Keratinocyte (primary cell): ENCODE measurements at regions not wholly inside any gene's neighbourhood (a gene's known extent, or its start where the extent isn't known, plus 50 kb on each side); places are given as distances from the start of the nearest gene placed in this dataset.

Experiments used
- DNase-seq: peaks from one replicate; pipeline ENCODE4 v3.0.0-alpha.2; 2011; ENCODE audit warnings: low read depth, missing footprints, low spot score
- FAIRE-seq: peaks from 2 replicates; lab custom pipeline; 2011; peaks lifted over from hg19 to GRCh38; lab: Jason Lieb, UNC
- H2AFZ ChIP-seq: 2 replicates; pipeline ENCODE4 v1.6.0; 2012; ENCODE audit warnings: low read length, control low read depth, inconsistent platforms; ENCODE audit not compliant: control insufficient read depth
- H3K27ac ChIP-seq: 2 replicates; pipeline ENCODE4 v1.5.1; 2011; ENCODE audit warnings: low read length; ENCODE audit not compliant: control insufficient read depth, insufficient read depth
- H3K27me3 ChIP-seq: 3 replicates; pipeline ENCODE4 v1.6.0; 2011; ENCODE audit warnings: low read length; ENCODE audit not compliant: control insufficient read depth, insufficient read depth; ENCODE audit errors: extremely low read depth
- H3K36me3 ChIP-seq, 2 experiments: 2 replicates in 1 of 2; 3 replicates in 1 of 2; pipeline ENCODE4 v1.5.1; 2011; ENCODE audit warnings: low read length in 2 of 2, mild to moderate bottlenecking in 1 of 2; ENCODE audit not compliant: control insufficient read depth in 2 of 2, insufficient read depth in 2 of 2; ENCODE audit errors: extremely low read depth in 1 of 2
- H3K4me1 ChIP-seq: 3 replicates; pipeline ENCODE4 v1.5.1; 2011; ENCODE audit warnings: low read length; ENCODE audit not compliant: control insufficient read depth, insufficient read depth; ENCODE audit errors: extremely low read depth
- H3K4me2 ChIP-seq: 3 replicates; pipeline ENCODE4 v1.6.0; 2011; ENCODE audit warnings: low read depth, low read length; ENCODE audit not compliant: control insufficient read depth, insufficient read depth; ENCODE audit errors: extremely low read depth
- H3K4me3 ChIP-seq, 3 experiments: fragments of 200-600 bp in 1 of 3; sonication (generic) in 1 of 3; 2 replicates in 2 of 3; 3 replicates in 1 of 3; pipeline ENCODE4 v1.5.1; 2011 to 2016; ENCODE audit warnings: low read length in 3 of 3, mild to moderate bottlenecking in 3 of 3, control low read depth in 2 of 3, inconsistent platforms in 1 of 3, low read depth in 1 of 3, mixed read lengths in 1 of 3, mixed run types in 1 of 3, moderate library complexity in 1 of 3; ENCODE audit not compliant: control insufficient read depth in 2 of 3, insufficient read depth in 2 of 3; ENCODE audit errors: extremely low read depth in 1 of 3
- H3K79me2 ChIP-seq: 2 replicates; pipeline ENCODE4 v1.6.0; 2012; ENCODE audit warnings: low read length; ENCODE audit not compliant: control insufficient read depth, insufficient read depth
- H3K9ac ChIP-seq: 3 replicates; pipeline ENCODE4 v1.6.0; 2011; ENCODE audit warnings: low read length; ENCODE audit not compliant: control insufficient read depth, insufficient read depth; ENCODE audit errors: extremely low read depth
- H3K9me1 ChIP-seq: 3 replicates; pipeline ENCODE4 v1.6.0; 2011; ENCODE audit warnings: low read length; ENCODE audit not compliant: control insufficient read depth, insufficient read depth; ENCODE audit errors: extremely low read depth
- H3K9me3 ChIP-seq: 2 replicates; pipeline ENCODE4 v1.5.1; 2012; ENCODE audit warnings: low read depth, low read length; ENCODE audit not compliant: control insufficient read depth
- H4K20me1 ChIP-seq: 3 replicates; pipeline ENCODE4 v1.6.0; 2011; ENCODE audit warnings: low read length; ENCODE audit not compliant: control insufficient read depth, insufficient read depth; ENCODE audit errors: extremely low read depth
- EZH2 ChIP-seq: IDR thresholded peaks from one replicate; pipeline ENCODE4 v1.6.1; 2012; ENCODE audit warnings: inconsistent platforms, mild to moderate bottlenecking, low read length, moderate library complexity
- dilution Hi-C: fragments of 300-500 bp; cut with MboI; formaldehyde crosslinking; loops from one replicate; pipeline ENCODE4 v1.7.0; 2020; ENCODE audit warnings: low sequenced_read_pairs; ENCODE audit not compliant: extremely low pct_ligation_motif_present
- TF ChIP-seq, protein P1 (sequence below), 3 experiments: IDR thresholded peaks in 1 of 3; conservative IDR thresholded peaks in 1 of 3; optimal IDR thresholded peaks in 1 of 3; 2 replicates in 2 of 3; 3 replicates in 1 of 3; pipeline versions ENCODE3 to v1.5.1; 2011; ENCODE audit warnings: low read length in 3 of 3, mild to moderate bottlenecking in 3 of 3, moderate library complexity in 2 of 3, control low read depth in 1 of 3, inconsistent platforms in 1 of 3; ENCODE audit not compliant: insufficient read depth in 2 of 3; ENCODE audit errors: extremely low read depth in 1 of 3

DNA sequence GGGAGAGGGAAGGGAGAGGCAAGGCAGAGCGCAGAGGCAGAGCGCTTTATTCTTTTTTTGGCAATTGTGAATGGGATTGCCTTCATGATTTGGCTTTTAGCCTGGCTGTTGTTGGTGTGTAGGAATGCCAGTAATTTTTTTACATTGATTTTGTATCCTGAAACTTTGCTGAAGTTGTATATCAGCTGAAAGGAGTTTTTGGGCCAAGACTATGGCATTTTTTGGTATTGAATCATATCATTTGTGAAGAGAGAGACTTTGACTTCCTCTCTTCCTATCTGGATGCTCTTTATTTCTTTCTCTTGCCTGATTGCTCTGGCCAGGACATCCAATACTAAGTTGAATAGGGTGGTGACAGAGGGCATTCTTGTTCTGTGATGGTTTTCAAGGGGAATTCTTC, 291.3 kb downstream of the REEP3 start:
- no peaks in the 10 kb centered on the region for H3K79me2 ChIP-seq
- no peak overlapping the region for H3K4me2 ChIP-seq
- H4K20me1 ChIP-seq, result no peaks in the 10 kb centered on the region
- TF ChIP-seq, protein P1, sequence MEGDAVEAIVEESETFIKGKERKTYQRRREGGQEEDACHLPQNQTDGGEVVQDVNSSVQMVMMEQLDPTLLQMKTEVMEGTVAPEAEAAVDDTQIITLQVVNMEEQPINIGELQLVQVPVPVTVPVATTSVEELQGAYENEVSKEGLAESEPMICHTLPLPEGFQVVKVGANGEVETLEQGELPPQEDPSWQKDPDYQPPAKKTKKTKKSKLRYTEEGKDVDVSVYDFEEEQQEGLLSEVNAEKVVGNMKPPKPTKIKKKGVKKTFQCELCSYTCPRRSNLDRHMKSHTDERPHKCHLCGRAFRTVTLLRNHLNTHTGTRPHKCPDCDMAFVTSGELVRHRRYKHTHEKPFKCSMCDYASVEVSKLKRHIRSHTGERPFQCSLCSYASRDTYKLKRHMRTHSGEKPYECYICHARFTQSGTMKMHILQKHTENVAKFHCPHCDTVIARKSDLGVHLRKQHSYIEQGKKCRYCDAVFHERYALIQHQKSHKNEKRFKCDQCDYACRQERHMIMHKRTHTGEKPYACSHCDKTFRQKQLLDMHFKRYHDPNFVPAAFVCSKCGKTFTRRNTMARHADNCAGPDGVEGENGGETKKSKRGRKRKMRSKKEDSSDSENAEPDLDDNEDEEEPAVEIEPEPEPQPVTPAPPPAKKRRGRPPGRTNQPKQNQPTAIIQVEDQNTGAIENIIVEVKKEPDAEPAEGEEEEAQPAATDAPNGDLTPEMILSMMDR (optimal IDR thresholded peaks at IDR 0.05 in 1 of 3, IDR thresholded peaks at IDR 0.05 in 1 of 3, conservative IDR thresholded peaks at IDR 0.05 in 1 of 3; ENCODE audit: extremely low read depth in 1 of 3, insufficient read depth in 2 of 3, low read length in 3 of 3), result no peak
- no peak for TF ChIP-seq EZH2
- no peak overlapping the region for H3K4me3 ChIP-seq
- H3K9me3 ChIP-seq, result no peaks in the 10 kb centered on the region
- H3K36me3 ChIP-seq, result no peaks in the 10 kb centered on the region
- no peaks in the 10 kb centered on the region for H3K4me1 ChIP-seq
- DNase-seq, result no peak
- H3K27ac ChIP-seq, result no peak overlapping the region
- H2AFZ ChIP-seq, result no peak overlapping the region
- dilution Hi-C loops, result no loop called here
- no peaks in the 10 kb centered on the region for H3K27me3 ChIP-seq
- no peak for FAIRE-seq
- no peak overlapping the region for H3K9ac ChIP-seq
- H3K9me1 ChIP-seq, result no peaks in the 10 kb centered on the region

DNA sequence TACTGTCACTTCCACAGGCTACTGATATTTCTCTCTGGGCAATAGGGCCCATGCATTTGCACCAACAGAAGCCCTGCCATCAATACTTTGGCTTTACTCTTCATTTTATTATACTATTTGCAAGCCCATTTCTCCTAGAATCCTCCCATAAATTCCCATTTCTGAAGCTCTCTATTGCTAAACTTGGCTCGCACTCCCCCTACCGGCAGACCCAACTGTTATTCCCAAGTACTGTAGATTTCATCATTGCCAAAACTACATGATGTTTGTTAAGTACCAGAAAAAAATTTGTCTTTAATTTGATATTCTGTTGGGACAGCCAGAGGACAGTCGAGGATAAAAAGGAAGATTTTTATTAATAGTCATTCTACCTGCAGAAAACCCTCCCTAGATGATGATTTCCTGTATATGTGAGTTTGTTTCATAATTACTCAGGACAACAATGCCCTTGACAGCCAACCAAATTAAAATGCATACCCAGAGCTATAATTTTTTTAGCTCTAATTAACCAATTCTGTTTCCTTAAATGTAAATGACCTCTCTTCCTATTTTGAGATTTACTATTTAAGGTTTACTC, 298.6 kb downstream of the REEP3 start:
- Histone ChIP-seq H3K36me3 (no peaks in the 10 kb centered on the region), H3K9ac (no peak overlapping the region), H3K27ac (no peak overlapping the region), H3K4me2 (no peak overlapping the region), H3K9me3 (no peaks in the 10 kb centered on the region), H2AFZ (no peak overlapping the region), H3K4me3 (no peak overlapping the region), H4K20me1 (peaks cover 2% of the 10 kb centered on the region), H3K79me2 (no peaks in the 10 kb centered on the region), H3K27me3 (no peaks in the 10 kb centered on the region), H3K9me1 (no peaks in the 10 kb centered on the region), H3K4me1 (no peaks in the 10 kb centered on the region)
- DNase-seq, result peak; percentile 4
- TF ChIP-seq EZH2, result no peak
- TF ChIP-seq, protein P1 (optimal IDR thresholded peaks at IDR 0.05 in 1 of 3, IDR thresholded peaks at IDR 0.05 in 1 of 3, conservative IDR thresholded peaks at IDR 0.05 in 1 of 3; ENCODE audit: extremely low read depth in 1 of 3, insufficient read depth in 2 of 3, low read length in 3 of 3), result peak; percentile 64 to 82 (median 78)
- dilution Hi-C loops, result no loop called here
- no peak for FAIRE-seq
